RWPE2 (cell line): ENCODE measurements at regions not wholly inside any gene's neighbourhood (a gene's known extent, or its start where the extent isn't known, plus 50 kb on each side); places are given as distances from the start of the nearest gene placed in this dataset.

ENCODE experiments used
- ATAC-seq: fragments of 200-7000 bp; cut with Tn5 transposase; 3 replicates; pipeline ENCODE4 v1.9.1; 2021; ENCODE audit warnings: low read depth
- DNase-seq: peaks from one replicate; pipeline ENCODE4 v3.0.0-alpha.2; 2020; ENCODE audit warnings: low spot score
- H3K27ac ChIP-seq: fragments of 450-650 bp; 2 replicates; pipeline ENCODE4 v1.5.1; 2017; ENCODE audit warnings: mild to moderate bottlenecking; ENCODE audit not compliant: poor library complexity, severe bottlenecking
- H3K27me3 ChIP-seq: fragments of 250-450 bp; sonication (Bioruptor Pico); 2 replicates; pipeline ENCODE4 v1.5.1; 2021; ENCODE audit warnings: mild to moderate bottlenecking, moderate library complexity; ENCODE audit not compliant: insufficient read depth, poor library complexity, severe bottlenecking
- H3K36me3 ChIP-seq: fragments of 250-450 bp; sonication (Bioruptor Pico); 2 replicates; pipeline ENCODE4 v1.5.1; 2020; ENCODE audit warnings: low read depth, mild to moderate bottlenecking, moderate library complexity
- H3K4me1 ChIP-seq: fragments of 250-450 bp; sonication (Bioruptor Pico); 2 replicates; pipeline ENCODE4 v1.5.1; 2021; ENCODE audit warnings: mild to moderate bottlenecking, moderate library complexity; ENCODE audit not compliant: insufficient read depth, poor library complexity, severe bottlenecking
- H3K4me3 ChIP-seq: fragments of 250-450 bp; sonication (Bioruptor Pico); 2 replicates; pipeline ENCODE4 v1.5.1; 2021; ENCODE audit warnings: mild to moderate bottlenecking, moderate library complexity; ENCODE audit not compliant: severe bottlenecking
- H3K9me3 ChIP-seq: fragments of 250-450 bp; sonication (Bioruptor Pico); 2 replicates; pipeline ENCODE4 v1.5.1; 2021; ENCODE audit warnings: mild to moderate bottlenecking, moderate library complexity; ENCODE audit not compliant: severe bottlenecking
- TF ChIP-seq, protein P1 (sequence below): fragments of 450-650 bp; IDR thresholded peaks from one replicate; pipeline ENCODE4 v1.5.1; 2017; ENCODE audit warnings: mild to moderate bottlenecking, moderate library complexity; ENCODE audit not compliant: poor library complexity, severe bottlenecking

- no peak overlapping the region for H3K27ac ChIP-seq
- DNase-seq: no peak
- H3K36me3 ChIP-seq: no peaks in the 10 kb centered on the region
- no peaks in the 10 kb centered on the region for H3K4me1 ChIP-seq
- TF ChIP-seq, protein P1, sequence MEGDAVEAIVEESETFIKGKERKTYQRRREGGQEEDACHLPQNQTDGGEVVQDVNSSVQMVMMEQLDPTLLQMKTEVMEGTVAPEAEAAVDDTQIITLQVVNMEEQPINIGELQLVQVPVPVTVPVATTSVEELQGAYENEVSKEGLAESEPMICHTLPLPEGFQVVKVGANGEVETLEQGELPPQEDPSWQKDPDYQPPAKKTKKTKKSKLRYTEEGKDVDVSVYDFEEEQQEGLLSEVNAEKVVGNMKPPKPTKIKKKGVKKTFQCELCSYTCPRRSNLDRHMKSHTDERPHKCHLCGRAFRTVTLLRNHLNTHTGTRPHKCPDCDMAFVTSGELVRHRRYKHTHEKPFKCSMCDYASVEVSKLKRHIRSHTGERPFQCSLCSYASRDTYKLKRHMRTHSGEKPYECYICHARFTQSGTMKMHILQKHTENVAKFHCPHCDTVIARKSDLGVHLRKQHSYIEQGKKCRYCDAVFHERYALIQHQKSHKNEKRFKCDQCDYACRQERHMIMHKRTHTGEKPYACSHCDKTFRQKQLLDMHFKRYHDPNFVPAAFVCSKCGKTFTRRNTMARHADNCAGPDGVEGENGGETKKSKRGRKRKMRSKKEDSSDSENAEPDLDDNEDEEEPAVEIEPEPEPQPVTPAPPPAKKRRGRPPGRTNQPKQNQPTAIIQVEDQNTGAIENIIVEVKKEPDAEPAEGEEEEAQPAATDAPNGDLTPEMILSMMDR: peak; percentile 54
- H3K9me3 ChIP-seq: peaks cover 8% of the 10 kb centered on the region
- no peak overlapping the region for H3K4me3 ChIP-seq
- no peak for ATAC-seq
- no peaks in the 10 kb centered on the region for H3K27me3 ChIP-seq
Observed at GRCh38 chr13:91078093-91078679, 269.3 kb upstream of the MIR17HG start.

DNA sequence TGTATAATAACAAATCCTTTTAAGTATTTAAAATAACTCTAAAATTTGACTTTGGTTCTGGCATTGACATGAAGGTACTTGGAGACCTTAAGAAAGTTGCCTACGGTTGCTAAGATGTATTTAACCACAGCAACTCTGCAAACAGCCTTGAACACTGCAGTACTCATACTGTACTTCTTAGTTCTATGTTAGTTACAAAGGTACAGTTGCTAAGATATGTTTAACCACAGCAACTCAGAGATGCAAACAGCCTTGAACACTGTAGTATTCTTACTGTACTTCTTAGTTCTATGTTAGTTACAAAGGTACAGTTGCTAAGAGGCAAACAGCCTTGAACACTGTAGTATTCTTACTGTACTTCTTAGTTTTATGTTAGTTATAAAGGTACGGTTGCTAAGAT lies 268.3 kb upstream of the MIR17HG start:
- no peak for DNase-seq
- Histone ChIP-seq H3K27ac (no peak overlapping the region), H3K27me3 (no peaks in the 10 kb centered on the region), H3K36me3 (no peaks in the 10 kb centered on the region), H3K9me3 (peaks cover 8% of the 10 kb centered on the region), H3K4me3 (no peak overlapping the region), H3K4me1 (no peaks in the 10 kb centered on the region)
- TF ChIP-seq, protein P1: no peak
- ATAC-seq: no peak

GRCh38 chr13:91085127-91085526 lies 262.4 kb upstream of the MIR17HG start:
- Histone ChIP-seq H3K27ac (no peak overlapping the region), H3K36me3 (no peaks in the 10 kb centered on the region), H3K9me3 (peaks cover 4% of the 10 kb centered on the region), H3K4me3 (no peak overlapping the region), H3K4me1 (no peaks in the 10 kb centered on the region), H3K27me3 (peaks cover 2% of the 10 kb centered on the region)
- DNase-seq (no peak), ATAC-seq (no peak)
- TF ChIP-seq, protein P1: no peak

DNA sequence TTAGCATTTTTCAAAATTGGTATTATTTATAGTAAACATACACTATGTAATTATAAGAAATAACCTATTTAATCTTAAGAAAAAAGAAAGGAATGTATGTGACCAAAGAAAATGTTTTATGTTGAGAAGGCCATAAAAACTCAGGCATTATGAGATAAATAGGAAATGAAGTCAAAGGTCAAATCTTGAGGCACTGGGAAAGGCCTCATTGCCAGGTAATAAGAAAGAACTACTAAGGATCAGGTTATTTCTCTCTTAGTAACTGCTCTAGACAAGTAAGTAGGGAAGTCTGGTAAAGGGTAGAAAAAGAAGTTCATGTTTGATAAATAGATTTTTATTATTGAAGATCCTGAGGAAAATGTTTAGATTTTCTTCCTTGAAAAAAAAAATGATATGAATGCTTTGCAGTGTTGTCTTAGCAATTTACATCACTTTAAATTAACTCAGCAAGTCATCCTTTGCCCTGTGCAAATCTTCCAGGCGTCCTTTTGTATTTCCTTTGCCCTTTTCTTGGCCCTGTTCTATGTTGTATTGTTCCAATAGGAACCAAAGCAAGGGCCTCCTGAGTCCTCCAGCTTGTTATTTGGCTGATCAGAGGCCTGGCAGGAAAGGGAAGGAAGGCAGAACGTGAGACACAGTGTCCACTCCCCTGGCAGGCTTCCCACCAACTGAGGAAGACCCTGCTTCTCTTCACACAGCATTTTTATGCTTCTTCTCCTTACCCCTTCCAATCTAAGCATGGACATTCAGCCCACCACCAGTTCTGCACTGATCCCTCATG lies 260.4 kb upstream of the MIR17HG start:
- Histone ChIP-seq H3K27me3 (peaks cover 2% of the 10 kb centered on the region), H3K4me1 (no peaks in the 10 kb centered on the region), H3K4me3 (no peak overlapping the region), H3K9me3 (peaks cover under 1% of the 10 kb centered on the region), H3K27ac (no peak overlapping the region), H3K36me3 (no peaks in the 10 kb centered on the region)
- DNase-seq: no peak
- no peak for ATAC-seq
- TF ChIP-seq, protein P1: no peak

- no peak for DNase-seq
- no peaks in the 10 kb centered on the region for H3K27me3 ChIP-seq
- no peaks in the 10 kb centered on the region for H3K4me1 ChIP-seq
- TF ChIP-seq, protein P1: no peak
- H3K4me3 ChIP-seq: no peak overlapping the region
- ATAC-seq: no peak
- peaks cover 2% of the 10 kb centered on the region for H3K9me3 ChIP-seq
- H3K36me3 ChIP-seq: no peaks in the 10 kb centered on the region
- no peak overlapping the region for H3K27ac ChIP-seq
Observed at GRCh38 chr13:91097269-91097668, 250.2 kb upstream of the MIR17HG start.
